ENCODE measurements at regions not wholly inside any gene's neighbourhood (a gene's known extent, or its start where the extent isn't known, plus 50 kb on each side); places are given as distances from the start of the nearest gene placed in this dataset.

- FAIRE-seq (no peak), DNase-seq (ENCODE audit: low spot score) (no peak)
Measured at GRCh38 chr10:130982802-130983201, 328.7 kb downstream of the TCERG1L start.

- FAIRE-seq = no peak
Measured at GRCh38 chr10:130983749-130984148, 327.8 kb downstream of the TCERG1L start.

GRCh38 chr10:130984686-130985085 lies 326.8 kb downstream of the TCERG1L start:
- FAIRE-seq = no peak
- DNase-seq (ENCODE audit: low spot score) = no peak

More at GRCh38 chr10:130983749-130984148, 327.8 kb downstream of the TCERG1L start:
- no peak for DNase-seq (ENCODE audit: low spot score)

GRCh38 chr10:130985158-130985753 lies 326.3 kb downstream of the TCERG1L start:
- no peak for DNase-seq (ENCODE audit: low spot score)
- FAIRE-seq = no peak

GRCh38 chr10:130986846-130987245 lies 324.7 kb downstream of the TCERG1L start:
- FAIRE-seq = no peak
- DNase-seq (ENCODE audit: low spot score) = no peak

GRCh38 chr10:130987401-130987800 lies 324.1 kb downstream of the TCERG1L start:
- FAIRE-seq (no peak), DNase-seq (ENCODE audit: low spot score) (no peak)

GRCh38 chr10:130989670-130990232 lies 321.8 kb downstream of the TCERG1L start:
- DNase-seq (ENCODE audit: low spot score) = no peak
- no peak for FAIRE-seq

GRCh38 chr10:130990486-130990885 lies 321.0 kb downstream of the TCERG1L start:
- DNase-seq (ENCODE audit: low spot score) = no peak
- FAIRE-seq = no peak

- DNase-seq (ENCODE audit: low spot score) (no peak), FAIRE-seq (no peak)
Measured at GRCh38 chr10:130992802-130993523, 318.6 kb downstream of the TCERG1L start.

- no peak for FAIRE-seq
- DNase-seq (ENCODE audit: low spot score) = no peak
Measured at GRCh38 chr10:130993612-130994011, 317.9 kb downstream of the TCERG1L start.

GRCh38 chr10:130994191-130994590 lies 317.3 kb downstream of the TCERG1L start:
- FAIRE-seq (no peak), DNase-seq (ENCODE audit: low spot score) (no peak)

GRCh38 chr10:130994845-130995244 lies 316.7 kb downstream of the TCERG1L start:
- FAIRE-seq = no peak
- no peak for DNase-seq (ENCODE audit: low spot score)

- no peak for DNase-seq (ENCODE audit: low spot score)
- no peak for FAIRE-seq
Measured at GRCh38 chr10:130997267-130998045, 314.1 kb downstream of the TCERG1L start.

GRCh38 chr10:130998046-130998435 lies 313.5 kb downstream of the TCERG1L start:
- FAIRE-seq (no peak), DNase-seq (ENCODE audit: low spot score) (no peak)

GRCh38 chr10:130998642-130999041 lies 312.9 kb downstream of the TCERG1L start:
- FAIRE-seq (no peak), DNase-seq (ENCODE audit: low spot score) (no peak)

GRCh38 chr10:130999376-131000202 lies 311.9 kb downstream of the TCERG1L start:
- DNase-seq (ENCODE audit: low spot score) = no peak

GRCh38 chr10:131000244-131000643 lies 311.3 kb downstream of the TCERG1L start:
- FAIRE-seq = no peak
- no peak for DNase-seq (ENCODE audit: low spot score)

More at GRCh38 chr10:130999376-131000202, 311.9 kb downstream of the TCERG1L start:
- FAIRE-seq = no peak

GRCh38 chr10:131000743-131001142 lies 310.8 kb downstream of the TCERG1L start:
- FAIRE-seq (no peak), DNase-seq (ENCODE audit: low spot score) (no peak)

- FAIRE-seq (no peak), DNase-seq (ENCODE audit: low spot score) (no peak)
Measured at GRCh38 chr10:131001438-131001837, 310.1 kb downstream of the TCERG1L start.

GRCh38 chr10:131002031-131002861 lies 309.3 kb downstream of the TCERG1L start:
- no peak for FAIRE-seq
- no peak for DNase-seq (ENCODE audit: low spot score)
